ENCODE measurements at regions not wholly inside any gene's neighbourhood (a gene's known extent, or its start where the extent isn't known, plus 50 kb on each side); places are given as distances from the start of the nearest gene placed in this dataset.

DNA sequence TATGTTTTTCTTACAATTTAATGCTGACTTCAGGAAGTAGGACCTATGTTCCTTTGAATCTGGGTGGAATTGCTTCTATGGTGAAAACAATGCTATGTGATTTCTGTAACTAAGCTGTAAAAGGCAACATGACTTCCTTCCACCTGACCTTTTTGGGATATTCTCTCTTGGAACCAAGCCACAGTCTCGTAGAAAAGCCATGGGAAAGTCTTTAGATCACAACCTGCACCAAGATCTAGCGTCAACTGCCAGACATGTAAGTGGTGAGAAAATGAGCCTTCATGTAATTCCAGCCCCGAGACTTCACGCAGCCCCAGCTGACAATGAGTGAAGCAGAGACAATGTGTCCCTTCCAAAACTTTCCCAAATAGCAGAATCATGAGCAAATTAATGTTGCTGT, 297.0 kb upstream of the DCAF8L1 start:
- no peak for TF ChIP-seq POLR2A (IDR thresholded peaks at IDR 0.05)
- TF ChIP-seq, protein P1, sequence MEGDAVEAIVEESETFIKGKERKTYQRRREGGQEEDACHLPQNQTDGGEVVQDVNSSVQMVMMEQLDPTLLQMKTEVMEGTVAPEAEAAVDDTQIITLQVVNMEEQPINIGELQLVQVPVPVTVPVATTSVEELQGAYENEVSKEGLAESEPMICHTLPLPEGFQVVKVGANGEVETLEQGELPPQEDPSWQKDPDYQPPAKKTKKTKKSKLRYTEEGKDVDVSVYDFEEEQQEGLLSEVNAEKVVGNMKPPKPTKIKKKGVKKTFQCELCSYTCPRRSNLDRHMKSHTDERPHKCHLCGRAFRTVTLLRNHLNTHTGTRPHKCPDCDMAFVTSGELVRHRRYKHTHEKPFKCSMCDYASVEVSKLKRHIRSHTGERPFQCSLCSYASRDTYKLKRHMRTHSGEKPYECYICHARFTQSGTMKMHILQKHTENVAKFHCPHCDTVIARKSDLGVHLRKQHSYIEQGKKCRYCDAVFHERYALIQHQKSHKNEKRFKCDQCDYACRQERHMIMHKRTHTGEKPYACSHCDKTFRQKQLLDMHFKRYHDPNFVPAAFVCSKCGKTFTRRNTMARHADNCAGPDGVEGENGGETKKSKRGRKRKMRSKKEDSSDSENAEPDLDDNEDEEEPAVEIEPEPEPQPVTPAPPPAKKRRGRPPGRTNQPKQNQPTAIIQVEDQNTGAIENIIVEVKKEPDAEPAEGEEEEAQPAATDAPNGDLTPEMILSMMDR (IDR thresholded peaks at IDR 0.05) = no peak

All from ovary (tissue), 3 donors.